ENCODE measurements at regions not wholly inside any gene's neighbourhood (a gene's known extent, or its start where the extent isn't known, plus 50 kb on each side); places are given as distances from the start of the nearest gene placed in this dataset.

- TF ChIP-seq, protein P1, sequence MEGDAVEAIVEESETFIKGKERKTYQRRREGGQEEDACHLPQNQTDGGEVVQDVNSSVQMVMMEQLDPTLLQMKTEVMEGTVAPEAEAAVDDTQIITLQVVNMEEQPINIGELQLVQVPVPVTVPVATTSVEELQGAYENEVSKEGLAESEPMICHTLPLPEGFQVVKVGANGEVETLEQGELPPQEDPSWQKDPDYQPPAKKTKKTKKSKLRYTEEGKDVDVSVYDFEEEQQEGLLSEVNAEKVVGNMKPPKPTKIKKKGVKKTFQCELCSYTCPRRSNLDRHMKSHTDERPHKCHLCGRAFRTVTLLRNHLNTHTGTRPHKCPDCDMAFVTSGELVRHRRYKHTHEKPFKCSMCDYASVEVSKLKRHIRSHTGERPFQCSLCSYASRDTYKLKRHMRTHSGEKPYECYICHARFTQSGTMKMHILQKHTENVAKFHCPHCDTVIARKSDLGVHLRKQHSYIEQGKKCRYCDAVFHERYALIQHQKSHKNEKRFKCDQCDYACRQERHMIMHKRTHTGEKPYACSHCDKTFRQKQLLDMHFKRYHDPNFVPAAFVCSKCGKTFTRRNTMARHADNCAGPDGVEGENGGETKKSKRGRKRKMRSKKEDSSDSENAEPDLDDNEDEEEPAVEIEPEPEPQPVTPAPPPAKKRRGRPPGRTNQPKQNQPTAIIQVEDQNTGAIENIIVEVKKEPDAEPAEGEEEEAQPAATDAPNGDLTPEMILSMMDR (IDR thresholded peaks at IDR 0.05; ENCODE audit: low read depth, low read length): no peak
- peak; percentile 85 for DNase-seq (ENCODE audit: low read depth, low spot score)
- in situ Hi-C loops (cut with HindIII; ENCODE audit: low sequenced_read_pairs): no loop called here
- no peak overlapping the region for H3K4me3 ChIP-seq (ENCODE audit: low read depth, low read length)
These were observed 333.1 kb upstream of the XYLT1 start for GRCh38 chr16:17803625-17804410.

GRCh38 chr16:17802571-17802970, 331.8 kb upstream of the XYLT1 start:
- peak; percentile 17 for DNase-seq (ENCODE audit: low read depth, low spot score)
- TF ChIP-seq, protein P1 (IDR thresholded peaks at IDR 0.05; ENCODE audit: low read depth, low read length): no peak
- H3K4me3 ChIP-seq (ENCODE audit: low read depth, low read length): no peak overlapping the region
- in situ Hi-C loops (cut with HindIII; ENCODE audit: low sequenced_read_pairs): no loop called here

- peak; percentile 62 for DNase-seq (ENCODE audit: low read depth, low spot score)
- H3K4me3 ChIP-seq (ENCODE audit: low read depth, low read length): no peak overlapping the region
- in situ Hi-C loops (cut with HindIII; ENCODE audit: low sequenced_read_pairs): no loop called here
- TF ChIP-seq, protein P1 (IDR thresholded peaks at IDR 0.05; ENCODE audit: low read depth, low read length): no peak
These were observed 330.3 kb upstream of the XYLT1 start for GRCh38 chr16:17801068-17801467.

GRCh38 chr16:17798716-17799115, 328.0 kb upstream of the XYLT1 start:
- H3K4me3 ChIP-seq (ENCODE audit: low read depth, low read length): no peak overlapping the region
- TF ChIP-seq, protein P1 (IDR thresholded peaks at IDR 0.05; ENCODE audit: low read depth, low read length): no peak
- in situ Hi-C loops (cut with HindIII; ENCODE audit: low sequenced_read_pairs): no loop called here
- DNase-seq (ENCODE audit: low read depth, low spot score): no peak

DNA sequence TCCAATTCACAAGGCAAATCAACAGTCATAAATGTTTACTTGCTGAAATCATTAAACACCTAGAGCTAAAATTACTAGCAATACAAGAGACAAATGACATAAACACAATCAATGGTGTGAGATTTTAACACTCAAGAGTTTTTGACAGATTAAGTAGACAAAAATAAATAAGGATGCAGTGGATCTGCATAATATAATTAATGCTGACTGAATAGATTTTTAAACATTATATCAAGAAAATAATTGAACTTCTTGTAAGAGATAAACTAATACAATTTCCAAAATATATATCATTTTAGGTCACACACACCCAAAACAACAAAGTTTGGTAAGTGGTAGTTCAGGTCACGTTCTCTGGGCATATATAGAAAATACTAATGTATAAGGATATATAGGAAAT, 322.6 kb upstream of the XYLT1 start:
- no peak for DNase-seq (ENCODE audit: low read depth, low spot score)
- TF ChIP-seq, protein P1 (IDR thresholded peaks at IDR 0.05; ENCODE audit: low read depth, low read length): no peak
- no peak overlapping the region for H3K4me3 ChIP-seq (ENCODE audit: low read depth, low read length)
- in situ Hi-C loops (cut with HindIII; ENCODE audit: low sequenced_read_pairs): no loop called here

- in situ Hi-C loops (cut with HindIII; ENCODE audit: low sequenced_read_pairs): no loop called here
- DNase-seq (ENCODE audit: low read depth, low spot score): peak; percentile 60
- TF ChIP-seq, protein P1 (IDR thresholded peaks at IDR 0.05; ENCODE audit: low read depth, low read length): no peak
- no peak overlapping the region for H3K4me3 ChIP-seq (ENCODE audit: low read depth, low read length)
These were observed 313.3 kb upstream of the XYLT1 start for GRCh38 chr16:17784073-17784472.

Data from astrocyte of the spinal cord (primary cell).